G401.6 (cell line): ENCODE measurements at regions not wholly inside any gene's neighbourhood (a gene's known extent, or its start where the extent isn't known, plus 50 kb on each side); places are given as distances from the start of the nearest gene placed in this dataset.

ENCODE experiments used
- FAIRE-seq: peaks from 2 replicates; lab custom pipeline; 2012; peaks lifted over from hg19 to GRCh38; lab: Jason Lieb, UNC

DNA sequence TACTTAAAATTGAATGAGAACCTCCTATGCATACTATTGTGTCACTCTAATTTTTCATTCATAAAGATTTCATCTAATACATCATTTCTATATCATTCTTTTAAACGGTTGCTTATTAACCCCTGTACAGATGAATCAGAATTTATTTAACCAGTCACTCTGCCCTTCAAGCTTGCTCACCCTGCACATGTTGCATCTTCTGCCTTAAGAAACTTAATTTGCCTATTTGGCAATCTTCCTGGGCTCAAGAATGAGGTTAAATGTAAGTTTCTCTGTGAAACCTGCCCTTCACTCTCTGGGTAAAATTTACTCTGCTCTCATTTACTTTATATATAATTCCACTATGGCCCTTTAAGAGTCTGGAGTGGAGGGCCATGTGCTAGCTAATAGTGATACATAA, 434.7 kb upstream of the ZNF608 start:
- FAIRE-seq, result no peak

DNA sequence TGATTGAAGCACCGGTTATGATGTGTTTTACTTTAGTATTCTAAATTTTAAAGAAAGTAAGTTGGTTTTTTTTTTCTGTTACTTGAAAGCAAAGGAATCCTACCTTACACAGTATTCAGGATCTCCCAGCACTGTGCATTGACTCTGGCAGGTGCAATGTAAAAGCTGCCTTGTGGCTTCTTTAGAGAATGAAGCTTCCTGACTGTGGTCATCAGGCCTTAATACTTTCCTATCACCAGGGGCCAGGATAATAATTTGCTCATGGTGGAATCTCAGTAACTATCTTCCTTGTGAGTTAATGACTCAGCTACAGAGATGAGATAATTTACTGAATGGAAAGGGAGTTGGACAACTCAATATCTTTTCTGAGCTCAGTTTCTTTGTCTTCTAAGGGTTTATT, 435.5 kb upstream of the ZNF608 start:
- no peak for FAIRE-seq

DNA sequence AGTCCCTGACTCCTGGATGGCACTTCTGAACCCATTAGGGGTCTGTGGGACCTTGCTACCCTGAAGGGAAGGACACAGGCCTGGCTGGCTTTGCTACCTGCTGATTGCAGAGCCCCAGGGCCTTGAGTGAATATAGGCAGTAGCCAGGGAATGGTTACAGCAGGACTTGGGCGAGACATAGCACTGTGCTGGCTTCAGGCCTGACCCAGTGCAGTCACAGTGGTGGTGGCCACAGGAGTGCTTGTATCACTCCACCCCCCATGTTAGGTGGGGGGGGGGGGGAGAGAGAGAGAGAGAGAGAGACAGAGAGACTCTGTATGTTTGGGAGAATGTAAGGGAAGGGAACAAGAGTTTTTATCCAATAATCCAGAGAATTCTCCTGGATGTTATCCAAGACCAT, 439.3 kb upstream of the ZNF608 start:
- FAIRE-seq, result no peak

DNA sequence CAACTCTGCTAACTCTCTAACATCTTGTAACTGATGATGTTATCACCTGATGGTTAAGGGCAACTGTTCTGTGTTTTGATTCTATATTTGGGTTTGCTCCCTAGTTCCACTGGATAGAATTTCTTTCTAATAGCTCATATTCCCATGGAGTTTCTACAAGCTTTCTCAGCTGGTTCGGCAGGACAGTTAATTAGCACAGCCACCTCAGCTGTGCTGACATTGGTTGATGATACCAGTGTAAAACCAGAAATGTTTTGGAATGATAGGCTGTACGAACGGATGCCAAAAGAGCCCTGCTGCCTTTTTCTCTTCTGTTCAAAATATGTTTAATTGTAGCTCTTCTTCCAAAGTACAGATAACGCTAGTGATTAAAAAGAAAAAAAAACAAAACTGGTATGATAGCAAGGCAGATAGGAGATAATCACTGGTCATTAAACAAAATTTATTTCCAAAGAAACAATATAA, 440.5 kb upstream of the ZNF608 start:
- FAIRE-seq, result no peak

DNA sequence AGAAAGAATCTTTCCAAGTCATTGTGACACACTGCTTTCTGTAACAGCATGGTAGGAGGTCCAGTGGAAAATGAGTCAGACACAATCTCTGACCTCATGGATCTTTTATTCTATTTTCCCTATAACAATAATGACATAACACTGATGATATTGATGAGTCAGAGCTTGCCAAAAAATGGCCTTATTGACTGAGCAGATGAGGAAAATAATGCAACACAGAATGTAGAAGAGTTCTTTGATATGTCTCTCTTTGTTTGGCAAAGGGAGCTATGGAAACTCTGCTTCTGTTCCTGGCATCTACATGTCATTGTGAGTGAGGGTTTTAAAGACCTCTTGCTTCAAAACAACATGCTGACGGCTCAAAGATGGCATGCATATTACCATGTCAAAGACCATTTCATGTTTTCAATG, 443.1 kb upstream of the ZNF608 start:
- no peak for FAIRE-seq

DNA sequence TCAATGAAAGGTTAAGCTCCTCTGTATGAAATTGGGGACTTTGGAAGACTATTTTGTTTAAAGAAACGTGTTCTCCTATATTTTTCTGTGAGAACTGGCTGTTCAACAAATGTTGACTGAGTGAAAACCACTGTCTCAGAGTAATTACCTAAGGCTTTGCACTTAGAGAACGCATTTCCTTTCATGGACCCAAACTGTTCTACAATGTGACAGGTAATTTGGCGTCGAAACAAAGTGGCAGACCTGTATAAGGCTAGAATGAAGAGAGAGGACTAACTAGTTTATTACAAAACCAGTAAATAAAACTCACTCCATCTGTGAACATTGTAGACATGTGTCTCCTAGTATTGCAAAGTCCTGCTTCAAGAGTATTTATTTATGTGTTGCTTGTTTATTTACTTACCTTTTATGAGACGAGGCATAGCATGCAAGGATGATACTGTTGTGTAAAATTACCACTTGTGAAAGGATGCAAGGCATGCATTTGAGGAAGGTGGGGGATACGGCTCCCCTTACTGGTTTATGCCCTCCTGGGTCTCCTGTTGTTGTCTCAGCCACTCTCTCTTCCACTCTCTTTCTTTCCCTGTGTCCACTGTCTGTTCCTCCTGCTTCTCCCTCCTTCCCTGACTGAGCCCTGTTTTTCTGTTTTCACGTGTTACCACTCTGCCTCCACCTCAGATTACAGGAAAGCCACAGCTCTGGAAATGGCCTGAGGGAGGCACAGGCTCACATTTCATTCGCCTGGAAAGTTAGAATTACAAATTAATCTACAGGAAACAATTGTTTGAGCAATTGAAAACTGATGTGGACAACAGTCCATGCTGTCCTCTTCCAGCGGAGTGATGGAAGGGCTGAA, 444.0 kb upstream of the ZNF608 start:
- FAIRE-seq, result no peak

DNA sequence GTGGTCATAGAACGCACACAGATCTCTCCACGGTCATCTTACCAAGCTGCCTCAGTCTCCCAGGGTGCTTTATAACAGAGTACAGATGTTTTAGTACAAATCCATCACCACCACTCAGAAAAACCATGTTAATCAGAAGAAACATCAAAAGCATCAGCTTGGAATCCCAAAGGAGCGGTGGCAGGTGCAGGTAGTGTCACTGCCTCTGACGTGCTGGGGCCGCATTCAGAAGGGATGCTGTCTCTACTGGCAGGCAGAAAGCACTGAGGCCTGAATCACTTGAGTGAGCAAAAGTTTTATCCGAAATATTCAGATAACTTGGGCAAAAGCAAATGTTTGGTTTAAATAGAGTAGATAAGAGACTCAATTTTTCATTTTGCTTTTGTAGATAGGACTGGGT, 448.4 kb upstream of the ZNF608 start:
- FAIRE-seq, result no peak

DNA sequence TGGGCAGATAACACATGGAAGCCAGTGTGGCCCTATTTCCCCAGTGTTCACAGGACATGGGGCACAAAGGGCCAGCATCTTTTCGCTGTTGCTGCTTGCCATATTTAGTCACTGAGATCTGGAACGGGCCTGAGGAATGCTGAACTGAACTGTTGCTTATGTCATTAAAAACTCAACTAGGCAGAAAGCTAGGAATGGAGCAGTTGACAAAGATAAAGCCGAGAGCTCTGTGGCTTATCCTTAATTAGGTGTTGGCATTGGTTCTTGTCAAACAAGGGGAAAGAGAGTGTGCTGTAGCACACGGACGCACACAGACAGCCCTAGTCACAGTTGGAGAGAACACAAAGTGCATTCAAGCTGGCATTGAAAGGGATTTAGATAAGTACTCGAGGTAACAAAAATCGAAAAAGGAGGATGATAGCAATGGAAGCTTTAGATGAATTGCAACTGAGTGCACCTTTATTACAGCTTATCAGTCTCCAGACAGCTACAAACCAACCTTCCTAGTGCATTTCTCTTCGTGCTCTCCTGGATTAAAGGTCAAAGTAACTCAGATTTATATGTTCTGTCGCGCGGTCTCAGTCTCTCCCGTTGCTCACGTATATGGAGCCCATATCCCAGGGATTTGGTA, 450.2 kb upstream of the ZNF608 start:
- FAIRE-seq, result no peak

DNA sequence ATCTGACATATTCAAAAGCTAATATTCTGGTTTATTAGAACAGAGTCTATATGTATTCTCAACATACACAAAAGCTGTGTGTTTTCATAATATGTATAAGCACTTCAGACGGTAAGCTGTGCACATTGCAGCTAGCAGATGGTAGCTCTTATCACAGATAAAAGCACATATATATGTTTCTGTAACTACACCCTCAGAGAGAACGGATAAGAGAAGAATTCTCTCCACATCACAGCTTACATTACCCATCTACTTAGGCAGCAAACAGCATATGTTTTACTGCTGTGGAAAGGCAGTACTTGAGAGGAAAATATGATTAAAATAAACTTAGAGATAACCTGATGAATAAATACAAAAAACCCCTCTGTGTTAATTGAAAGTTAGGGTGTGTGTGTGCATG, 450.9 kb upstream of the ZNF608 start:
- no peak for FAIRE-seq

DNA sequence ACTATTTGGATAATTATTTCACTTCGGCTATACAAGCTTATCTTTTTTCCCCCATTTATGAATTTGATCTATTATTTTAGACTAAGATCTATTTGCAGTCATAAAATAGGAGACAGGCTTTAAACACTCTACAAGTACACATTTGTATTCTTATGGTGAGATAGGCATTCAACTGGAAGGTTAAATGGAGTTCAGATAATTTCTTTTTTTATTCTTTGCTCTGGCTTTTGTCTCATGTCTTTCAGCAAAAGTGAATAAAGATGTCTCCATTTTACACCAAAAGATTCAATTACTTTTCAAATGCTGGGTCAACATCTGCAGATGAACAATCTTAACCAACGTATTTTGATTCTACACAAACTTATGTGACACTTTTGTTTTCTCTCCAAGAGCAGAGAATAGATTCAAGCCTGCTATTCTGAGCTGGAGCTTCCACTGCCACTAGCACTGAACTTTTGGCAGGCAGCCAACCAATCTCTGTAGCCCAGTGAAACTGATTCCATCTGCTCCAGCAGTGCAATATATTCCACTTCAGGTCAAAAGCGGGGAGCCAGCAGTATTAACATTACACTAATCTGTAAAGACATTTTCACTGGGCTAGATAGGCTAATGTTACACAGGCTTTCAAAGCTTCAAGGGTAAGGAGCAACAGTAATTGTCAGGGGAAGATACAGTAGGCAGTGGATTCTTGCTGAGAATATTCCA, 452.0 kb upstream of the ZNF608 start:
- FAIRE-seq, result no peak

DNA sequence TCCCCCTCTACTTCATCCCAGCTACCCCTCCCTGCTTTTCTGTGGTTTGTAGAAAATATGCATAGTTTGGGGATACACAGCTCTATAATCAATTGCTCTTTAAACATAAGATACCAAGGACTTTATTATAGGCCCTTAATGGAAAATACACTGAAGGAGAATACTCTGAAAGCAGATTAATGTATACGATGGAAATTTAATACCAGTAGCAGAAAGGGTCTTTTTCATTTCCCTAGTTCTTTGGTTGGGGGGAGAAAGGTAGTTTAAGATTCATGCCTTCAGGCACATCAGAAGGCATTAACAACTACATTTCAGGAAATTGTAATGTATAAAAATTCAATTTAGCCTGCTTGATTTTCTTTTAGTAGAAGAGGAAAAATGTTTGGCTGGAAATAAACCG, 452.9 kb upstream of the ZNF608 start:
- FAIRE-seq, result no peak

DNA sequence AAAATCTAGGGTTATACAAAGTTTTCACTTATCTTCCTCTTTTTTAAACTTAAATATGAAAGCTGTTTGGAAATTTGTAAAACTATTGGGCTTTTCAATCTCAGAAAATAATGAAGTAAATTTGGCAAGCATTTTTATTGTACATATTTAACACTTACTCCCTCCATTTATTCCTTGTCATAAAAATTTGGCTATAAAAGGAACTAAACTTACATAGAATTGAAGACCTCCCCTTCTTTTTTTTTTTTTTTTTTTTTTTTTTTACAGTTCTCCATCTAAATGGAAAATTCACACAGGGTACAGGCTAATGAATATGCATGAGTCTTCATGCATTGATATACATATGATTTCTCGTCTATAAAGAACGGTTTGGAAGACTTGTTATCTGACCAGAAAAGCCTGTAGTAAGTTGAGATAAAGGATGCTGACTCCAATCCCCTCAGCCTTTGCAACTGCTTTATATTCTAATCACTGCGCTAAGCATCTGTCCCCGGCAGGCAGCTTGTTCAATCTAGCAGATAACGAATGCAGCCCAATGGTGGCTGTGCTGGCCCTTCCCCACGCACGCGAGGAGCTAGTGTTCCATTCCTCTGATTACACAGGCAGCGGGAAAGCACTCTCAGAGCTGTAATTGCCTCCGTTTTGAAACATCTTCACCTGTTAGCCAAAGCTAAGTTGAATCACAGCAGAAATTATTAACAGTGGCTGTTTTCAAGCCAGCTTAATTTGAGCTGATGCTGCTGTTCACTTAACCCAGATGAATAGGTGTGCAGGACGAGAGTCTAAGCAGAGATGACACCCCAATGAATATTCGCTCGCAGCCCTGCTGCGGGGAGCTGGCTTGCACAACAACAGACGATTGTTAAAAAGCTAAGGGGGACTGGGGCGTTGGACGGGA, 453.8 kb upstream of the ZNF608 start:
- FAIRE-seq, result no peak

DNA sequence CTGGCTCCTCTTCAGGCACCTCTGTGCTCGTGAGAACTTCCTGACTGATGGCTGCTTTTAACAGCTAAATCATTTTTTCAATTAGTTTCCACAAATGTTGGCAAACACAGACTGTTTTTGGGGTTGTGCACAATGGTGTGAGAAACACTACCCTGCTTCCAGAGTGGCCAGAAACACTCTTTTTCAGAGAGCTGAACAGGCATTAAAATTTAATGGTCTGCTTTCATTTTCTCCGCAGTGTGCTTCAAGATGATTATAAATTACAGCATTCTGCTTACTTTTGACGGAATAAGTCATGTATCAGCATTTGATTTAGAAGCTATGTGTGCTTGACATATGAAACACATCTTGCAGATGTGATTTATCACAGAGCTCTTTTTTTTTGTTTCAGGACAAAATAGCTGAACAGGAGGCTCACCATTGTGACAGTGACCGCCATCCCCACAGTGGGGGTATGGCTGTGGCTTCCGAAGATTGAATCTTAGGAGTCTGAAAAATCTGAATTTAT, 454.5 kb upstream of the ZNF608 start:
- FAIRE-seq, result no peak

DNA sequence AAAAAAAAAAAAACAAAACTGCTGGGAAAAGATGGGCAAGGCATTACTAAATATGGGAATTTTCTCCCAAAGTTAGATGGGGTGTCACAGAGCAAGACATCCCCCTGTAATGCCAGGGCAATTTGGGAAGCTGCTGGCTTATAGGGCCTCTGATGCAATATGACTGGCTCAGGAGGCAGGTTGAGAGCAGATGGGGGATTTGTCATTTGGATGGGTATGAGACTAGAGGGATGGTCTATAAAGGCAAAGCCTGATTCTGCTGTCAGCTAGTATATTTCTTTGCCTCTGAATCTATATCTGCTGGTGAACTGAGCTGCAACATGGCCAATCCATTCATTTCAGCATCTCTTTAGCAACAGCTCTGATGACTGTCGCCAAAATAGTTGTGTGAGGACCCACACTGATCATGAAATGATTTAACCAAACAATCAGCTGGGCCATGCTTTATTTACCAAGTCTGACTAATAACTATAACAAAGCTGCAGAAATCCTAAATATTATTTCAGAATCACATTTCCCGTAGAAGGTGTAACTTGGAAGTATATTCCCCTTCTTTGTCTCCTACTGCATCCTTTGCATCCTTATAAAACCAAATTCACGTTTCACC, 455.1 kb upstream of the ZNF608 start:
- no peak for FAIRE-seq

DNA sequence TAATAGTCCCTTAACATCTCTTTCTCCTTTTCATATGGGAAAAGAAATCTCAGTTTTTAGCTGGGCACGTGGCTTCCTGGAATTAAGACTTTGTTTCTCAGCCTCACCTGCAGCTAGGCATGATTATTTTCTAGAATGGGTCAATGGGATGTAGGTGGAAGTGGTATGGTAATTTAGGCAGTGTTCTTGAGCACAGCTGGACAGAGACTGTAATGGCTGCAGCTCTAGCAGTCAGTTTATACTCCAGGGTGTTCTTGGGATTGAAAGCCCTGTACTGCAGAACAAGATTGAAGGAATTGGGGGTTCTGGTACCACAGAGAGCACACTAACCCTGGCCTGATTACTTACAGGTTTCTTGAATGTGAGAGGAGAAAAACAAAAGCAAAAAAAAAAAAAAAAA, 455.9 kb upstream of the ZNF608 start:
- FAIRE-seq, result no peak

DNA sequence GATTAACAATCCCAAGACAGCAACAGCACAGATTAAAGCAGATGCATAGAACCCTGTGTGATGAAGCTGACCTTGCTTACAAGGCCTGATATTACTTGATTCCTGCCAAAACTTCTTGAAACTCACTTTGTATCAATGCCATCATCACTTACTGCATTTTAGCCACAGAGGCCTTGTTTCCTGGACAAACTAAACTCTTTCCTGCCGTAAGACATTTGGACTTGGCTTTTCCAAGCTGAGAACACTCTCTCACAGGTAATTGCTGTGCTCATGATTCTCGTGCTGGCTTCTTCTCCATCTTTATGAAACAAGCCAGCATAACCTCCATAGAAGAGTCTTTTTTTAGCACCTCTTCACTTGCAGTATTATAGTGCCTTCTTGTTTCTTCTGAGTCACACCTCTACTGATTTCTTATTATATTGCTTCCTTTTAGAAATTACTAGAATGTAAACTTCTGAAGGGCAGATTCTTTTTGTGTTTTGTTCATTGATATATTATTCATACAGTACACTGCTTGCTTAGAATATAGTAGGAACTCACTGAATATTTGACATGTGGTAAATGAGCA, 456.5 kb upstream of the ZNF608 start:
- no peak for FAIRE-seq

DNA sequence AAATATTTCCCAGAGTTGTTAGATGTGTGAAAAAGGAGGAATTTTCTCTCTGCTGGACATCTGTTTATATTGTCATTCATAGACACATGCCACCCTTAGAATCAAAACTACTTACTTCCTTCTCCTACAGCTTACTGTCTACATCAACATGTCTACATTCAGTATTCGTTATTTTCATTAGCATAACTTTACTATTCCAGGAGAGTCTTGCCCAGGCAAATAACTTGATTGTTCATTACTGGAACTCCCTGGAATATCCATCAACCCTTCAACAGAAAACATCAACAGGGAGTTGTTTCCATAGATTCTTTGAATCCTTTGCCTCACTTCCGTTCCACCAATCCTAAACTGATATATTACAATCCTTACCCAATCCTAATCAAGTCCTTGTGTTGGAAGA, 457.5 kb upstream of the ZNF608 start:
- FAIRE-seq, result no peak

DNA sequence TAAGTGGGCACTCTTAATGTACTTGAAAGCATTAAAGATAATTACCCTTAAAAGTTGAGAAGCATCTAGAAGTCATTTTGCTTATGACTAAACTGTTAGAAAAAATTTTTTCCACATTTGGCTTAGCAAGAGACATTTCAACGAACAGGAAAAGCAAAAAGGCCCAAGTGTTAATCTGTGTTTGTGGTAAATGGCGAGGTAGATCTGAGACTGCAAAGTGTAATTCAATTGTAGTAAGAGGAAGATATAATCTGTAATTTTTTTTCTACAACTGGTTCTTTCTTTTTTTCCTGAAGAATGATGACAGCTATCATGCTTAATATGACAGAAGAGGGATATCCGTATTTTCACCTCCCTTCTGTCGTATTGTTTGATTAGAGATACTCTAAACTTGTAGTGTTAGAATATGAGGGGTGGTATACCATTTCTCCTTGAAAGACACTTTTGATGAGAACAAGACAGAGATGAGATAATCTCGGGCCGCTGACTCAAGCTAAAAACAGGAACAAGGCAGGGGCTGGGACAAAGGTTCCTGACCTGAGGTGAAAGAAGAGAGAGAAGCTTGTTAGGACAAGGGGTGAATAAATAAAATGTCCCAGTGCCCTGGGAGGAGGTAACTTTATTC, 459.3 kb upstream of the ZNF608 start:
- FAIRE-seq, result no peak

DNA sequence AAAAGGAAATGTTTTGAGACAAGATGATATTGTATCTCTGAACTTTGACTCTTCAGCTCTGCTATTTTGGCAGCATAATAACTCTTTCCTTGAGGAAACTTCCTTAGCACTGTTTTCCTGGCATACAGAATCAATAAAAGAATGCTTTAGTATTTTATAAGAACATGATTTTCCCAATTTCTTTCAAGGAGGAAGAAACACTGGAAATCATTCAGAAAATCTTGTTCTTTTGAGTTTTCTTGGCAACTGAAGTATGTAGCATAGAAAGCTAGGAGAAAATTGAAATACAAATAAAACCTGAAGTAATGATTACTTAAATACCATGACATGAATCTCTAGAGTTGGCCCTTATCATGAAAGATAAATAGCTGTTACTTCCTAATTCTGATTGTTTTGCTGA, 461.4 kb upstream of the ZNF608 start:
- FAIRE-seq, result no peak

DNA sequence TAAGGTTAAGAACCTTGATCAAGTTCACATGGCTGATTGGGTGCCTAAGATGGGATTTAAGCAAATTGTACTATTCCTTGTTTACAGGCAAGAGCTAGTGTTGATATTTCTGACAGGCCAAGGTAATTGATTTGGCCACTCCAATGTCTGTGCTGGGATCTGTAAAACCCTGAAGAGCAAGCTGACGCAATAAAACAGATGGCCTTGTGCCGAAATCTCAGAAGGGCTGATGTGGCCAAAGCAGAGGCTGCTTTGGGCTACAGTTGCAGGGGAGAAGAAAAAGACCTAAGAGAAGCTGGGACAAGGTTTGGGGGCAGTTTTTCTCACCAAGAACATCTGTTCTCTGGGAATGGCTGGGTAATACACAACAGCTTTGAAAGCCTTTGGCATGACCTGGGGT, 463.2 kb upstream of the ZNF608 start:
- FAIRE-seq, result no peak
